A673 (cell line): ENCODE measurements at regions not wholly inside any gene's neighbourhood (a gene's known extent, or its start where the extent isn't known, plus 50 kb on each side); places are given as distances from the start of the nearest gene placed in this dataset.

Experiments used
- EZH2 ChIP-seq: fragments of 200-600 bp; sonication (generic); IDR thresholded peaks from 2 replicates; pipeline ENCODE4 v1.6.1; 2017; ENCODE audit warnings: borderline replicate concordance, low read depth, mild to moderate bottlenecking, mixed read lengths, antibody characterized with exemption, low read length; ENCODE audit not compliant: poor library complexity, severe bottlenecking
- TF ChIP-seq, protein P1 (sequence below): fragments of 300-800, 200-600 bp; sonication (generic); conservative IDR thresholded peaks from 2 replicates; pipeline ENCODE4 v1.5.1; 2017; ENCODE audit warnings: low read depth, mild to moderate bottlenecking, antibody characterized with exemption, low read length, moderate library complexity, mixed read lengths

GRCh38 chrX:82721891-82722290 lies 786.2 kb upstream of the POU3F4 start:
- TF ChIP-seq, protein P1, sequence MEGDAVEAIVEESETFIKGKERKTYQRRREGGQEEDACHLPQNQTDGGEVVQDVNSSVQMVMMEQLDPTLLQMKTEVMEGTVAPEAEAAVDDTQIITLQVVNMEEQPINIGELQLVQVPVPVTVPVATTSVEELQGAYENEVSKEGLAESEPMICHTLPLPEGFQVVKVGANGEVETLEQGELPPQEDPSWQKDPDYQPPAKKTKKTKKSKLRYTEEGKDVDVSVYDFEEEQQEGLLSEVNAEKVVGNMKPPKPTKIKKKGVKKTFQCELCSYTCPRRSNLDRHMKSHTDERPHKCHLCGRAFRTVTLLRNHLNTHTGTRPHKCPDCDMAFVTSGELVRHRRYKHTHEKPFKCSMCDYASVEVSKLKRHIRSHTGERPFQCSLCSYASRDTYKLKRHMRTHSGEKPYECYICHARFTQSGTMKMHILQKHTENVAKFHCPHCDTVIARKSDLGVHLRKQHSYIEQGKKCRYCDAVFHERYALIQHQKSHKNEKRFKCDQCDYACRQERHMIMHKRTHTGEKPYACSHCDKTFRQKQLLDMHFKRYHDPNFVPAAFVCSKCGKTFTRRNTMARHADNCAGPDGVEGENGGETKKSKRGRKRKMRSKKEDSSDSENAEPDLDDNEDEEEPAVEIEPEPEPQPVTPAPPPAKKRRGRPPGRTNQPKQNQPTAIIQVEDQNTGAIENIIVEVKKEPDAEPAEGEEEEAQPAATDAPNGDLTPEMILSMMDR, result no peak
- no peak for TF ChIP-seq EZH2
